NB4 (cell line): ENCODE measurements at regions not wholly inside any gene's neighbourhood (a gene's known extent, or its start where the extent isn't known, plus 50 kb on each side); places are given as distances from the start of the nearest gene placed in this dataset.

Source experiments
- DNase-seq: peaks from one replicate; pipeline ENCODE4 v3.0.0; 2010; ENCODE audit warnings: low read depth
- H3K4me3 ChIP-seq: one replicate; pipeline ENCODE4 v1.5.1; 2011; ENCODE audit warnings: mild to moderate bottlenecking, low read depth, low read length, moderate library complexity
- MYC ChIP-seq: IDR thresholded peaks from 2 replicates; pipeline ENCODE4 v1.6.1; 2011; ENCODE audit warnings: low read depth, low read length
- POLR2A ChIP-seq: IDR thresholded peaks from 2 replicates; pipeline ENCODE4 v1.6.1; 2011; ENCODE audit warnings: mild to moderate bottlenecking; ENCODE audit not compliant: insufficient read length; ENCODE audit errors: extremely low read depth
- TF ChIP-seq, protein P1 (sequence below): IDR thresholded peaks from one replicate; pipeline ENCODE4 v1.5.1; 2012; ENCODE audit warnings: low read depth, low read length
- TF ChIP-seq, protein P2 (sequence below): IDR thresholded peaks from 2 replicates; pipeline ENCODE4 v1.6.1; 2011; ENCODE audit warnings: low read depth, low read length

DNA sequence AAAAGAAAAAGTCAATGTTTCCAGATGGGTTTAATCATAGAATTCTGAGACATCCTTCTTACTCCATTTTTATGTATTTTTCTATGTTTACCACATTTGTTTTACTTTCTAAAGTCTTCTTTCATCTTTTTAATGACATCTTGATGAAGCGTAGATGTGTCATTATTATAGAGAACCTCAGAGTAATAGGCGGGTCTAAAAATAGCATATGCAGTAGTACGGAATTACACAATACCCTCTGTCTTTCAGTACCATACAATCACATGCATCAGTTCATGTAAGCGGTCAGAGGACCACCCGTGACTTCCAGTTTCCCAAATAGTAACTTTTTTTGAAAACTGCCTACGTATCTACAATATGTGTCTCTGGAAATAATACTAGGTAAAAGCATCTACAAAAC, 224.0 kb downstream of the PLOD2 start:
- TF ChIP-seq MYC (no peak), POLR2A (no peak)
- TF ChIP-seq, protein P1, sequence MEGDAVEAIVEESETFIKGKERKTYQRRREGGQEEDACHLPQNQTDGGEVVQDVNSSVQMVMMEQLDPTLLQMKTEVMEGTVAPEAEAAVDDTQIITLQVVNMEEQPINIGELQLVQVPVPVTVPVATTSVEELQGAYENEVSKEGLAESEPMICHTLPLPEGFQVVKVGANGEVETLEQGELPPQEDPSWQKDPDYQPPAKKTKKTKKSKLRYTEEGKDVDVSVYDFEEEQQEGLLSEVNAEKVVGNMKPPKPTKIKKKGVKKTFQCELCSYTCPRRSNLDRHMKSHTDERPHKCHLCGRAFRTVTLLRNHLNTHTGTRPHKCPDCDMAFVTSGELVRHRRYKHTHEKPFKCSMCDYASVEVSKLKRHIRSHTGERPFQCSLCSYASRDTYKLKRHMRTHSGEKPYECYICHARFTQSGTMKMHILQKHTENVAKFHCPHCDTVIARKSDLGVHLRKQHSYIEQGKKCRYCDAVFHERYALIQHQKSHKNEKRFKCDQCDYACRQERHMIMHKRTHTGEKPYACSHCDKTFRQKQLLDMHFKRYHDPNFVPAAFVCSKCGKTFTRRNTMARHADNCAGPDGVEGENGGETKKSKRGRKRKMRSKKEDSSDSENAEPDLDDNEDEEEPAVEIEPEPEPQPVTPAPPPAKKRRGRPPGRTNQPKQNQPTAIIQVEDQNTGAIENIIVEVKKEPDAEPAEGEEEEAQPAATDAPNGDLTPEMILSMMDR: no peak
- TF ChIP-seq, protein P2, sequence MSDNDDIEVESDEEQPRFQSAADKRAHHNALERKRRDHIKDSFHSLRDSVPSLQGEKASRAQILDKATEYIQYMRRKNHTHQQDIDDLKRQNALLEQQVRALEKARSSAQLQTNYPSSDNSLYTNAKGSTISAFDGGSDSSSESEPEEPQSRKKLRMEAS: no peak
- no peak overlapping the region for H3K4me3 ChIP-seq
- DNase-seq: no peak

DNA sequence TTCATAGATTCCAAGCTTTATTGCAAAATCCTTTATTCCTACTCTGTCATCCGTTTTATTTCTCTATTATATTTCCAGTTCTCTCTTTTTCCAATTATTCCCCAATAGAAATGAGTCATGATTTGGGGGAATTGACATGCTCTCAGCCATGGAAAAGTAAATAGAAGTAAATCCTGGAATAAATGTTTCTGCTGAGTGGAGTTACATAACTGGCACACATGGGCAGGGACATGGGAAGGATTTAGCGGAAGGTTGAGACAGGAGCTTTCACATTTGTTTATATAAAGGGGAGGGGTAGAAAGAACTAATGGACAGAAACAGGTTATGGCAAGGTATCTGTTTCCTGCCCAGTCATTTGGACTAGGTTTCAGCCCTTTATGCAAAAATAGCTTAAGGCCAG, 221.6 kb downstream of the PLOD2 start:
- no peak for DNase-seq
- H3K4me3 ChIP-seq: no peak overlapping the region
- TF ChIP-seq, protein P2: no peak
- no peak for TF ChIP-seq MYC
- no peak for TF ChIP-seq POLR2A
- TF ChIP-seq, protein P1: no peak

DNA sequence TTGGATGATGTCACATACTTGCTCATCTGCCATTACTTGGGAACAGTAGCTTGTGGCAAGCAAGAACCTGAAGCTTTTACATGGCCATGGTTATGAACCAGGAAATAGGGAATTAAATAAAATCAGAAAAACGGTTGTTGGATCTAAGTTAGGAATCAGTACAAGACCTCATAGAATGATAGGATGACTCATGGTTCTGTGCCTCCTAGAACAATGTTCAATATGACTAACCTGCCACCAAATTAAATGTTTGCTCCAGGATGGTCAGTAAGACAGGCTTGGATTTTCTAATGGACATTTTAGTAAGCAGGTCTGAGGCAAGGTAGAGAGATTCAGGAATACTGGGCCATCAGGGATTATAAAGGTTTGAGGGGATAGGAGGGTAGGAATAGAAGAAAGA, 218.9 kb downstream of the PLOD2 start:
- no peak for DNase-seq
- TF ChIP-seq MYC (no peak), POLR2A (no peak)
- TF ChIP-seq, protein P1: no peak
- TF ChIP-seq, protein P2: no peak
- no peak overlapping the region for H3K4me3 ChIP-seq

DNA sequence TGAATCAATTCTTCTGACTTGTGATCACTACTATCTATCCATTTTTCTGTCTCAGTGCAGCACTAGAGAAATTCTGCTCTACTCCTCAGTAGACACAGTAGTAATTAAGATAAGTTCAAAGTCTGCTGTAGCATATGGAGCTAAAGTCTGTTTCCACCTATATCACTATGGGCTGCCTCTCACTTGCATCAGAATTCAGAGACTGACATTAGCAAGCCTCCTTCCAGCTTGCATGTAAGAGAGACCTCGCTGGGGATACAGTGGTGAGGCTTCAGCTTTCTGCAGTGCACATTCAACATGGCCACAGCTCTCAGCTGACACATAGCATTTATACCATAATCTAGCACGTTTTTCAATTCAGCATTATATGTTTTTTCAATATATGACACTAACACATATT, 217.0 kb downstream of the PLOD2 start:
- no peak overlapping the region for H3K4me3 ChIP-seq
- TF ChIP-seq, protein P1: no peak
- TF ChIP-seq, protein P2: no peak
- no peak for TF ChIP-seq MYC
- TF ChIP-seq POLR2A: no peak
- DNase-seq: no peak

DNA sequence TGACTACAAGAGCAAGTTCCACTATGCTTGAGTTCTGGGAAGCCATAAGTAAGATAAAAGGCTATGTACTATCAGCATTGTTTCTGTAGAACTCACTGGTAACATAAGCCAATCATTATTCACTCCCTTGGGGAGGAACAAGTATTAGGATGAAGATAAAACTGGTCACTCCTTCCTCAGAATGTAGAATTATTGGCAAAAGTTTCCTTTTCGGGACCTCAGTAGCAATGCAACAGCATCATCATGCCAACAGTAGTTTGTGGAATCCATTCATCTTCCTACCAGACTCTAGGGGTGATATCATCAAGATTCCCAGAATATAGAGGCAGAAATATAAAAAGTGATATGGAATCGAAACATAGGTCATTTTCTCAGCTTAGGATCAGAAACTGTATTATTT, 209.5 kb downstream of the PLOD2 start:
- TF ChIP-seq, protein P2: no peak
- TF ChIP-seq MYC (no peak), POLR2A (no peak)
- TF ChIP-seq, protein P1: no peak
- DNase-seq: no peak
- no peak overlapping the region for H3K4me3 ChIP-seq

DNA sequence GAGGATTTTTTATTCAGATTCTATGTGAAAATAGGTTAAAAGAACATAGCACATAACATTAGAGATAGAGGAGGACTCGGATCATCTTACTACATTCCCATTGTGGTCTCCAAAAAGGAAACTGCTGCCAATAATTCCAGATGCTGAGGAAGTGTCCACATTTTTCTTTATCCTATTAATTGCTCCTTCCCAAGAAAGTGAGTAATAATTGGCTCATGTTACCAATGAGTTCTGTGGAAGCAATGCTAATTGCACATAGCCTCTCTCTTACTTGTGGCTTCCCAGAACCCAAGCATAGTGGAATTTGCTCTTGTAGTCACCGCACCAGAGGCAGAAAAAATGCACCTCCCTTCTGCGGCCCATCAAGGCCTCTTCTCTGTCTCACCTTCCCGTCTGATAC, 208.4 kb downstream of the PLOD2 start:
- no peak for DNase-seq

More for the DNA sequence above, 208.4 kb downstream of the PLOD2 start:
- H3K4me3 ChIP-seq: no peak overlapping the region
- TF ChIP-seq POLR2A (no peak), MYC (no peak)
- TF ChIP-seq, protein P2: no peak
- TF ChIP-seq, protein P1: no peak
